OCI-LY3 (cell line): ENCODE measurements at regions not wholly inside any gene's neighbourhood (a gene's known extent, or its start where the extent isn't known, plus 50 kb on each side); places are given as distances from the start of the nearest gene placed in this dataset.

Experiments used
- H2AFZ ChIP-seq: fragments of 200-600, 300-600 bp; shearing (Covaris generic); 2 replicates; pipeline ENCODE4 v1.6.0; 2014; ENCODE audit warnings: antibody characterized with exemption, low read depth, low read length
- H3K27ac ChIP-seq: fragments of 200-600, 300-600 bp; sonication (generic); 2 replicates; pipeline ENCODE4 v1.5.1; 2014; ENCODE audit warnings: mild to moderate bottlenecking, low read length, moderate library complexity, mixed read lengths
- H3K27me3 ChIP-seq: fragments of 200-600, 300-600 bp; sonication (generic); 2 replicates; pipeline ENCODE4 v1.6.1; 2014; ENCODE audit warnings: low read depth, low read length, mixed read lengths
- H3K36me3 ChIP-seq: fragments of 200-600, 300-600 bp; sonication (generic); replicated peaks from 2 replicates; pipeline ENCODE3; 2014; ENCODE audit warnings: low read depth, low read length, mixed read lengths
- H3K4me1 ChIP-seq: fragments of 300-600, 200-600 bp; sonication (generic); 2 replicates; pipeline ENCODE4 v1.6.1; 2014; ENCODE audit warnings: low read length, mixed read lengths
- H3K4me2 ChIP-seq: fragments of 200-600, 300-600 bp; sonication (generic); 2 replicates; pipeline ENCODE4 v1.6.1; 2014; ENCODE audit warnings: low read length, mixed read lengths
- H3K4me3 ChIP-seq: fragments of 300-600, 200-600 bp; sonication (generic); 2 replicates; pipeline ENCODE4 v1.5.1; 2014; ENCODE audit warnings: antibody characterized with exemption, mild to moderate bottlenecking, low read length, moderate library complexity
- H3K79me2 ChIP-seq: fragments of 300-600, 200-600 bp; shearing (Covaris generic); 2 replicates; pipeline ENCODE4 v1.6.1; 2014; ENCODE audit warnings: mild to moderate bottlenecking, low read length, mixed read lengths
- H3K9ac ChIP-seq: fragments of 300-600, 200-600 bp; shearing (Covaris generic); 2 replicates; pipeline ENCODE4 v1.6.0; 2014; ENCODE audit warnings: mild to moderate bottlenecking, low read length, moderate library complexity
- H3K9me3 ChIP-seq: fragments of 200-600, 300-600 bp; shearing (Covaris generic); 2 replicates; pipeline ENCODE4 v1.6.1; 2014; ENCODE audit warnings: low read length, mixed read lengths; ENCODE audit not compliant: insufficient read depth
- H4K20me1 ChIP-seq: fragments of 200-600, 300-600 bp; sonication (generic); 2 replicates; pipeline ENCODE4 v1.6.1; 2016; ENCODE audit warnings: low read length, mixed read lengths; ENCODE audit not compliant: insufficient read depth
- EZH2phosphoT487 ChIP-seq: fragments of 200-600 bp; shearing (Covaris generic); IDR thresholded peaks from 2 replicates; pipeline ENCODE4 v1.6.1; 2018; ENCODE audit warnings: antibody characterized with exemption, mixed run types, low read depth
- TF ChIP-seq, protein P1 (sequence below): fragments of 200-600, 300-600 bp; sonication (generic); IDR thresholded peaks from 2 replicates; pipeline ENCODE4 v1.5.1; 2014; ENCODE audit warnings: antibody characterized with exemption, low read length, low read depth

DNA sequence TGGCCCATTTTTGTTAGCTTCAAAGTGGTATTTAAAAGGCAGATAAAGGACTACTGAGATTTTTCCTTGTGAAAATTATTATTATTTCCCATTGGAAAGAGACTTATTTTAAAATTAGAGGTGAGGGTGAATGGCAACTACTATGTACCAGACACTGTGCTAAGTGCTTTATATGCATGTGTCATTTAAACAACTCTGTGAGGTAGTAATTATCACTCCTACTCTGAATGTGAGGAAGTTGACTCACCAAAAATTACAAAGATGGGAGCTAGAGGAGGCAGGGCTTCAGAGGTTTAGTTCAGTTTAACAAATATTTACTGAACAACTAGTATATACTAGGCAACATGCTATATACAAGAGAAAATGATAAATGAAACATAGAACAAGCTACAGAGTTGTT, 78.2 kb downstream of the MSL3 start:
- H3K4me1 ChIP-seq = no peaks in the 10 kb centered on the region
- H3K79me2 ChIP-seq = no peaks in the 10 kb centered on the region
- no peaks in the 10 kb centered on the region for H3K9me3 ChIP-seq
- H3K4me3 ChIP-seq = no peak overlapping the region
- H2AFZ ChIP-seq = no peak overlapping the region
- H3K27me3 ChIP-seq = no peaks in the 10 kb centered on the region
- no peak overlapping the region for H3K4me2 ChIP-seq
- TF ChIP-seq, protein P1, sequence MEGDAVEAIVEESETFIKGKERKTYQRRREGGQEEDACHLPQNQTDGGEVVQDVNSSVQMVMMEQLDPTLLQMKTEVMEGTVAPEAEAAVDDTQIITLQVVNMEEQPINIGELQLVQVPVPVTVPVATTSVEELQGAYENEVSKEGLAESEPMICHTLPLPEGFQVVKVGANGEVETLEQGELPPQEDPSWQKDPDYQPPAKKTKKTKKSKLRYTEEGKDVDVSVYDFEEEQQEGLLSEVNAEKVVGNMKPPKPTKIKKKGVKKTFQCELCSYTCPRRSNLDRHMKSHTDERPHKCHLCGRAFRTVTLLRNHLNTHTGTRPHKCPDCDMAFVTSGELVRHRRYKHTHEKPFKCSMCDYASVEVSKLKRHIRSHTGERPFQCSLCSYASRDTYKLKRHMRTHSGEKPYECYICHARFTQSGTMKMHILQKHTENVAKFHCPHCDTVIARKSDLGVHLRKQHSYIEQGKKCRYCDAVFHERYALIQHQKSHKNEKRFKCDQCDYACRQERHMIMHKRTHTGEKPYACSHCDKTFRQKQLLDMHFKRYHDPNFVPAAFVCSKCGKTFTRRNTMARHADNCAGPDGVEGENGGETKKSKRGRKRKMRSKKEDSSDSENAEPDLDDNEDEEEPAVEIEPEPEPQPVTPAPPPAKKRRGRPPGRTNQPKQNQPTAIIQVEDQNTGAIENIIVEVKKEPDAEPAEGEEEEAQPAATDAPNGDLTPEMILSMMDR = no peak
- TF ChIP-seq EZH2phosphoT487 = no peak
- no peak overlapping the region for H3K9ac ChIP-seq
- no peaks in the 10 kb centered on the region for H4K20me1 ChIP-seq
- H3K36me3 ChIP-seq = no peaks in the 10 kb centered on the region
- H3K27ac ChIP-seq = no peak overlapping the region

DNA sequence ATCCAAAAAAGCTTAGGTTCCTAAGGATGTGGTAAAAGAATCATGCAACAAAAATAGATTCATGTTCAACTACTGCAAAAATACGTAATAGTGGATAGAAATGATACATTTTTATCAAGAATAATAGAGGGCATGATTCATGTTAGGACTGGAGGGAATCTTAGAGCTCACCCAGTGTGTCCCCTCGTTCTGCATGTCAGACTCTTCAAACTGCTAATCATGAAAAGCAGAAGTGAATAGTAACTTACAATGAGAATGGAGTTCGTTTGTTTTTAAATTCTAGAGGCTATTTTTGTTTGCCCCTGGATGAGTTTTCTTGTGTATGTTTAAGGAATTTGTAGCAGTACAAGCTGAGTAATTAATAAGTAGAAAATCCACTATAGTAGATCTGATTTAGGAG, 79.4 kb downstream of the MSL3 start:
- H3K4me1 ChIP-seq = no peaks in the 10 kb centered on the region
- H3K36me3 ChIP-seq = no peaks in the 10 kb centered on the region
- no peak for TF ChIP-seq EZH2phosphoT487
- TF ChIP-seq, protein P1 = no peak
- H3K27me3 ChIP-seq = no peaks in the 10 kb centered on the region
- H3K9me3 ChIP-seq = no peaks in the 10 kb centered on the region
- H3K4me2 ChIP-seq = no peak overlapping the region
- H3K27ac ChIP-seq = no peak overlapping the region
- H3K9ac ChIP-seq = no peak overlapping the region
- H3K4me3 ChIP-seq = no peak overlapping the region
- H3K79me2 ChIP-seq = no peaks in the 10 kb centered on the region
- H2AFZ ChIP-seq = no peak overlapping the region
- H4K20me1 ChIP-seq = no peaks in the 10 kb centered on the region

DNA sequence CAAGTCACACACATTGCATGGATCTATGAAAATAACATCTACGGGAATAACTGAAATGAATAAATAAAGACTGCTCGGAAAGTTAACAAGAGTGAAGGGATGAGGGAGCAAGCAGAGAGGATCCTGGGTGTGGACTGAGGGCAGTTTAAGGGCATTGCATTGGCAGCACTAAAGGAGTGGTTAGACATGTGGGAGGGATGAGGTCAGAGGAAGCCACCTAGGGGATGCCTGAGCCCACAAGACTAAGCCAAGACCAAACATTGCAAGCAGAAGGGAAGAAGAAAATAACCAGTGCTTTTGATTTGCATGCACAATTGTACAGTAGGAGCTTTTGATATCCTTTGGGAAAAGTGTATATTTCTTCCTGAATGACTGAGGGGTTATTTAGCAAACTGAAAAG, 106.1 kb downstream of the MSL3 start:
- no peak for TF ChIP-seq EZH2phosphoT487
- TF ChIP-seq, protein P1 = no peak
- Histone ChIP-seq H3K27me3 (no peaks in the 10 kb centered on the region), H3K27ac (no peak overlapping the region), H3K9me3 (no peaks in the 10 kb centered on the region), H3K9ac (no peak overlapping the region), H3K79me2 (no peaks in the 10 kb centered on the region), H3K36me3 (no peaks in the 10 kb centered on the region), H3K4me3 (no peak overlapping the region), H2AFZ (no peak overlapping the region), H3K4me2 (no peak overlapping the region), H4K20me1 (no peaks in the 10 kb centered on the region), H3K4me1 (peaks cover 14% of the 10 kb centered on the region)

DNA sequence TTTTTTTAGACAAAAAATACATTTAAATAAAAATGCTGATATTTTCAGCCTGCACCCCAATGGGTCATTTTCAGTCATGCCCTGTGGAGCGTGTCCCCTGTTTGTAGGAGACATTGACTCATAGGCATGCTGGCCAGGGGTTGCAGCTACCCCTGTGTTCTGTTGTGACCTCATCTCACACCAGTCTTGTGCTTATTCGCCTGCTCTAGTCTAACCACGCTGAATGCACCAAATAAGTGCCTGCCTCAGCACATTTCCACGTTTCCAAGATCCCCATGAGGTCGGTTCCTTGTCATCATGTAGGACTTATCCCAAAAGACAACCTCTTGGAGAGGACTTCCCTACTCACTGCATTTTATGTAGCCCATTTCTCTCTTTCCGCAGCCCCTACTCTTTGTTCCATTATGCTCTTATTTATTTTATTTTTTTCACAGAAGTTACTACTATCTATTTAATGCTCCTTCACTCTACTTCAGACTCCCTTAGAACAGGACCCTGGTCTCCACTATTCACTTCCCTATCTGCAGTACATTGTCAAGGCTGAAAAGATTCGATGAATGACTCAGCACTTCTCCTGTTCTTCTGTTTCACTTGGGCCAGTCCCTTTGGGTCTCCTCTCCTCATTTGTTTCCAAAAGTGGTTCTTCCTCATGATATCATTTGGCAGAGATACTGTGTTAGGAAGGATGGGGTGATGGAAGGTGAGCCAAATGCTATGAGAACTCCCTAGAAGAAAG, 109.7 kb downstream of the MSL3 start:
- H3K4me1 ChIP-seq = peaks cover 14% of the 10 kb centered on the region
- TF ChIP-seq, protein P1 = no peak
- no peak for TF ChIP-seq EZH2phosphoT487
- H3K27me3 ChIP-seq = no peaks in the 10 kb centered on the region
- no peak overlapping the region for H3K9ac ChIP-seq
- H3K9me3 ChIP-seq = no peaks in the 10 kb centered on the region
- no peak overlapping the region for H3K4me3 ChIP-seq
- H3K79me2 ChIP-seq = no peaks in the 10 kb centered on the region
- H3K36me3 ChIP-seq = no peaks in the 10 kb centered on the region
- H3K4me2 ChIP-seq = peak overlapping the region; percentile 57
- no peaks in the 10 kb centered on the region for H4K20me1 ChIP-seq
- H2AFZ ChIP-seq = no peak overlapping the region
- H3K27ac ChIP-seq = no peak overlapping the region
